Pancreas (tissue), 10 donors: ENCODE measurements at regions not wholly inside any gene's neighbourhood (a gene's known extent, or its start where the extent isn't known, plus 50 kb on each side); places are given as distances from the start of the nearest gene placed in this dataset.
A peak's percentile ranks its signal among the peaks of the same experiment; 100 is the strongest.
"Not testable (repeated sequence)": the region's sequence is repeated elsewhere in the genome, so short reads cannot be mapped to it uniquely, and the experiment has no call there.

ENCODE experiments used
- ATAC-seq, 4 donors: fragments of 200-7000 bp; cut with Tn5 transposase; one replicate each; pipeline versions ENCODE4 v1.8.0 to v1.9.1; 2020; ENCODE audit warnings: mild to moderate bottlenecking in 4 of 4, moderate library complexity in 4 of 4
- DNase-seq, 6 donors: peaks; one replicate each; pipeline ENCODE4 v3.0.0-alpha.2; 2020
- FAIRE-seq: peaks from 2 replicates; lab custom pipeline; 2012; peaks lifted over from hg19 to GRCh38; lab: Jason Lieb, UNC
- H3K27ac ChIP-seq, 4 donors: fragments of 200-600 bp; sonication (generic); 1 replicate in 3 of 4; 2 replicates in 1 of 4; pipeline versions ENCODE4 v1.5.0 to v1.8.0; 2020
- H3K27me3 ChIP-seq, 4 donors: fragments of 200-600 bp; one replicate each; pipeline ENCODE4 v1.8.0; 2021
- H3K36me3 ChIP-seq, 3 donors: fragments of 200-600 bp; sonication (generic) in 1 of 3; one replicate each; pipeline versions ENCODE4 v1.5.0 to v1.8.0; 2020 to 2021
- H3K4me1 ChIP-seq, 3 donors: fragments of 200-600 bp; one replicate each; pipeline ENCODE4 v1.8.0; 2021
- H3K4me3 ChIP-seq, 4 donors: fragments of 200-600 bp; sonication (generic) in 2 of 4; one replicate each; pipeline versions ENCODE4 v1.5.0 to v1.8.0; 2020 to 2021
- H3K9me3 ChIP-seq, 4 donors: fragments of 200-600 bp; one replicate each; pipeline ENCODE4 v1.8.0; 2021
- CTCF ChIP-seq, 4 donors: fragments of 200-600 bp; sonication (generic) in 3 of 4; IDR thresholded peaks; one replicate each; pipeline versions ENCODE4 v1.5.0 to v1.8.0; 2021; ENCODE audit warnings: antibody characterized with exemption in 4 of 4
- WGBS, 2 donors: extraction: QIAGEN DNeasy Blood & Tissue Kit; methylation state at CpG; one replicate each; pipeline ENCODE4 v1.1.7; 2013; 5-methylcytosine and 5-hydroxymethylcytosine counted together
- intact Hi-C, 3 donors: fragments of 100-400 bp; cut with DNase I; formaldehyde crosslinking; loops; one replicate each; pipeline versions ENCODE4 v1.11.1 to v1.14.2; 2022
- donor health status: healthy with polysubstance abuse.
- donor health status: DM: no; HTN: no; CAD: no; lungs with moderate emphysema.
- donor health status: DM: no; HTN: no; CAD: no.
- donor health status: control.
- donor health status: control.
- donor health status: Bipolar disorder and iron deficiency.
- donor health status: DM: yes; HTN: yes; CAD: no.
- donor health status: DM: no; HTN: no; CAD: no.
- donor health status: DM: no; HTN: no; CAD: no.
- donor health status: DM: yes; HTN: yes; CAD: no.

GRCh38 chr6:112935402-112936078 is 588.4 kb downstream of the RFPL4B start:
- Histone ChIP-seq H3K9me3 (no peaks in the 10 kb centered on the region), H3K4me3 (no peak overlapping the region), H3K27me3 (no peaks in the 10 kb centered on the region), H3K27ac (no peak overlapping the region), H3K4me1 (no peaks in the 10 kb centered on the region), H3K36me3 (no peaks in the 10 kb centered on the region)
- DNase-seq (no peak), ATAC-seq (no peak), FAIRE-seq (no peak)
- TF ChIP-seq CTCF (IDR thresholded peaks at IDR 0.05), result no peak
- WGBS, 2 donors, result 65 to 74% methylated on average over 2 of the region's 2 CpGs
- intact Hi-C loops, result no loop called here

- no peaks in the 10 kb centered on the region for H3K27me3 ChIP-seq
- no peak overlapping the region for H3K27ac ChIP-seq
- no peak for TF ChIP-seq CTCF (IDR thresholded peaks at IDR 0.05)
- intact Hi-C loops, result no loop called here
- no peaks in the 10 kb centered on the region for H3K9me3 ChIP-seq
- no peak overlapping the region for H3K4me3 ChIP-seq
- ATAC-seq, result no peak
- WGBS, 2 donors, result 80 to 83% methylated on average over 7 of the region's 7 CpGs
- DNase-seq, result peak in 1 of 6 donors; percentile 20
- no peaks in the 10 kb centered on the region for H3K36me3 ChIP-seq
- peaks cover 0 to under 1% (median 0%) of the 10 kb centered on the region in 3 donors for H3K4me1 ChIP-seq
- no peak for FAIRE-seq
These were observed 588.9 kb downstream of the RFPL4B start for GRCh38 chr6:112936079-112936472.

GRCh38 chr6:112936504-112936903 is 589.4 kb downstream of the RFPL4B start:
- ATAC-seq, result no peak
- H3K27ac ChIP-seq, result no peak overlapping the region
- WGBS, 2 donors, result 23 to 37% methylated on average over 1 of the region's 1 CpG
- H3K4me3 ChIP-seq, result no peak overlapping the region
- no peak for FAIRE-seq
- TF ChIP-seq CTCF (IDR thresholded peaks at IDR 0.05), result no peak
- H3K9me3 ChIP-seq, result no peaks in the 10 kb centered on the region
- intact Hi-C loops, result no loop called here
- no peaks in the 10 kb centered on the region for H3K36me3 ChIP-seq
- peaks cover 0 to 4% (median 0%) of the 10 kb centered on the region in 3 donors for H3K4me1 ChIP-seq
- no peaks in the 10 kb centered on the region for H3K27me3 ChIP-seq
- no peak for DNase-seq

GRCh38 chr6:112937690-112938089 is 590.6 kb downstream of the RFPL4B start:
- DNase-seq, H3K27ac ChIP-seq, H3K4me3 ChIP-seq, H3K9me3 ChIP-seq, H3K4me1 ChIP-seq, H3K27me3 ChIP-seq, H3K36me3 ChIP-seq, FAIRE-seq, ATAC-seq, intact Hi-C loops: not testable (repeated sequence)
- 92 to 96% methylated on average over 14 of the region's 14 CpGs for WGBS, 2 donors

GRCh38 chr6:112938650-112939049 is 591.5 kb downstream of the RFPL4B start:
- H3K9me3 ChIP-seq, result no peaks in the 10 kb centered on the region
- H3K4me3 ChIP-seq, result no peak overlapping the region
- 70 to 96% methylated on average over 2 of the region's 2 CpGs for WGBS, 2 donors
- ATAC-seq (no peak), DNase-seq (no peak), FAIRE-seq (no peak)
- H3K27ac ChIP-seq, result no peak overlapping the region
- no peaks in the 10 kb centered on the region for H3K27me3 ChIP-seq
- TF ChIP-seq CTCF (IDR thresholded peaks at IDR 0.05), result no peak
- H3K4me1 ChIP-seq, result peaks cover 0 to 4% (median 0%) of the 10 kb centered on the region in 3 donors
- no peaks in the 10 kb centered on the region for H3K36me3 ChIP-seq
- intact Hi-C loops, result no loop called here
